HG02970 (cell line): ENCODE measurements at regions not wholly inside any gene's neighbourhood (a gene's known extent, or its start where the extent isn't known, plus 50 kb on each side); places are given as distances from the start of the nearest gene placed in this dataset.
"Not testable (repeated sequence)": the region's sequence is repeated elsewhere in the genome, so short reads cannot be mapped to it uniquely, and the experiment has no call there.

Experiments
- ATAC-seq: cut with Tn5 transposase; IDR thresholded peaks from one replicate; pipeline ENCODE4 v1.9.1; 2021; ENCODE audit warnings: mild to moderate bottlenecking, moderate library complexity, moderate number of reproducible peaks; ENCODE audit not compliant: unreplicated experiment, low FRiP score

- not testable (repeated sequence) for ATAC-seq
Observed at GRCh38 chr6:86872810-86873209, 64.5 kb upstream of the HTR1E start.

- no peak for ATAC-seq
Observed at GRCh38 chr6:86871681-86872080, 65.6 kb upstream of the HTR1E start.

DNA sequence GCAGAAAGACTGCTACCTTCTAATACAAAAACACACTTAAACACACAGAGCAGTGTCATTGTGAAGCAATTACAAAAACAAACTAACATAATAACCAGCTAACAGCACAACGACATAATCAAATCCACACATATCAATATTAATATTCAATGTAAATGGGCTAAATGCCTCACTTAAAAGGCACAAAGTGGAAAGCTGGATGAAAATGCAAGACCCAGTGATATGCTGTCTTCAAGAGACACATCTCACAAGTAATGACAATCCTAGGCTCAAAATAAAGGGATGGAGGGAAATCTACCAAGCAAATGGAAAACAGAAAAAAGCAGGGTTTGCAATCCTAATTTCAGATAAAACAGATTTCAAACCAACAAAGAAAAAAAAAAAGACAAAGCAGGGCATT is 67.8 kb upstream of the HTR1E start:
- no peak for ATAC-seq

DNA sequence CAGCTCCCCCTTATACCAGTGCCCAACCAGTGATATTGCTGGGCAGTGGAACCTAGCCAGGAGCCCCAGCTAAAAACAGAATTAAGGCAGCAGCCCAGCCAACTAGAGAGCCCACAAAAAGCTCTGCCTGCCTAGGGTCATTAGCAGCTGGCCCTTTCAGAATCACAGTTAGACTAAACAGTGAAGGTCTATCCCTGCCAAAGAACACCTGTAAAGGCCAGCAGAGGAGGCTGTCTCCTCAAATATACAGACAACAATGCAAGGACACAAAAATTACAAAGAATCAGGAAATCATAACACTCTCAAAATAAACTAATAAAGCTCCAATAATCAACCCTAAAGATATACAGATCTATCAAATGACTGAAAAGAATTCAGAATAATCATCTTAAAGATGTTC is 77.8 kb upstream of the HTR1E start:
- ATAC-seq, result no peak

GRCh38 chr6:86858970-86859369 is 78.4 kb upstream of the HTR1E start:
- ATAC-seq, result no peak

DNA sequence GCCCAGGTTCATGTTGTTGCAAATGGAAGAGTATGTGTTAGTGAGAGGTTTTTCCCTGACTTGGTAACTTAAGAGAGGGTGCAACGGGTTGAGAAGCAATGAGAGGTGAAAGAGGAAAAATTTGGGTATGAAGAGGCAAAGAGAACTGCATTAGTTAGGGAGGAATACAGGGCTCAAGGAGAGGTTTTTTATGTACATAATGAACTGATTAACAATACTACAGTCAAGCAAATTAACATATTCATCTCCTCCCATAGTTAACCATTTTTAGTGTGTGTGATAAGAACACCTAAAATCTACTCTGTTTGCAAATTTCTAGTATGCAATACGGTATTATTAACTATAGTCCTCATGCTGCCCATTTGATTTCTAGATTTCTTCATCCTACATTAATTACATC is 79.5 kb upstream of the HTR1E start:
- no peak for ATAC-seq

- ATAC-seq, result no peak
Observed at GRCh38 chr6:86856937-86857563, 80.3 kb upstream of the HTR1E start.

- ATAC-seq, result no peak
Observed at GRCh38 chr6:86856379-86856778, 80.9 kb upstream of the HTR1E start.

DNA sequence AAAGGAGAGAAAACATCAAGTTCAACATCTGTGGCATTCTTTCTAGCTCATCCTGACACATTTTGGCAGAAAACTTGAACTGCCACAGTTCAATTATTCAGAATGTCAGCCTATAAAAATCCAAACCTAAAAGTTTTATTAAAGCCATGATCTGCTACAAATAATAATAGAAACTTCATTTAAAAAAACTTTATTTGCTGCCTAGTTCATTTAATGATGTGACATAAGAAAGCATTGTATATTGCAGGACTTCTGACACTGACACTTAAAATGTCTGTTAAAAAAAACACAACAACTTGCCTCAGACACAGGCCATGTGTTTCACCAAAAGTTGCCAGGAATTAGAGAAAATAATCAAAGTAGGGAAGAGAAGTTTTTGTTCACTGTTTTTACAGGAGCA is 88.3 kb upstream of the HTR1E start:
- ATAC-seq, result no peak

- no peak for ATAC-seq
Observed at GRCh38 chr6:86832686-86833085, 104.6 kb upstream of the HTR1E start.

DNA sequence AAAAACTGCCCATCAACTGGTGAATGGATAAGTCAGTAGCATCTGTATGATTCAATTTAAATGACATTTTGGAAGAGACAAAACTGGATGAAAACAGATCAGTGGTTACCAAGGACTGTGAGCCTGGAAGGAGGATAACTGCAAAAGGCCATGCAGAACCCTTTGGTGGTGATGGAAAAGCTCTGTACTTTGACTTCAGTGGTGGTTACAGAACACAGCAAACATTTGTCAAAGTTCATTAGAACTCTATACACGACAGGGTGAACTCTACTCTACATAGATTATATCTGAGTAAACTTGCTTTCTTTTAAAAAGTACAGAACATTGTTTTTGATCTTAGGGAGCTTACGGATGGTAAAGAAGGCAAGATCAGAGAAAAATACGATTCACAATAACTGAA is 111.9 kb upstream of the HTR1E start:
- no peak for ATAC-seq

DNA sequence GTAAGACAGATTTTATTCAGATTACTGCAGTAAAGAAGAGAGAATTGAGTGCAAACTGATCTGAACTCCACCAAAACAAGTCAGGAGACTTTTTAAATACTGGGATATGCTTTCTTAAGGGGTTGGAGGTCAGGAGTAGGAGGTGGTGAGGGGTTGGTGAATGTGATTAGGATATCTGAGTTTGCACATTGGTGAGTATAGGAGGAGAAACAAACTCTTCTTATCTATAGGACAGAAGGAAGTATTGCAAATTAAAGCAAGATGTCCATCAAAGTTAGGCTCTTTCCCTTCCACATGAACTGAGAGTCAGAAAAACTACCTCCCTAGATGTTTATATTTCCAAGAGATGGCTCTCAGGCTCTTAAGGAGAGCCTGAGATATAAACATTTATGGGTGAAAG is 114.6 kb upstream of the HTR1E start:
- ATAC-seq, result no peak

DNA sequence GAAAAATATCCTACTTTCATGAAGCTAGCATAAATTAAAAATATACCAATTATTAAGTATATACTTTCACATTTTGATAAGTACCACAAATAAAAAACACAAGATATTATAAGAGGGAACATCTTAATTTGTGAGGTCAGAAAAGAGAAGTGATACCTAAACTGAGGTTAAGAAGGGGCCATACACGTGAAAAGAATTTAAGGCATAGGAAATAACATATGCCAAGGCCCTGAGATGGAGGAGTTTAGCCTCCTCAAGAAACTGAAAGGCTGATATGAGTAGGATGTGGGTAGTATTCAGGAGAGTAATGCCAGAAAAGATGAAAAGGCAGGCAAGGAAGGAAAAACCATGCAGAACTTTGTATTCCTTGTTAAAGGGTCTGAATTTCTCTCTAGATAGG is 116.6 kb upstream of the HTR1E start:
- ATAC-seq, result no peak

DNA sequence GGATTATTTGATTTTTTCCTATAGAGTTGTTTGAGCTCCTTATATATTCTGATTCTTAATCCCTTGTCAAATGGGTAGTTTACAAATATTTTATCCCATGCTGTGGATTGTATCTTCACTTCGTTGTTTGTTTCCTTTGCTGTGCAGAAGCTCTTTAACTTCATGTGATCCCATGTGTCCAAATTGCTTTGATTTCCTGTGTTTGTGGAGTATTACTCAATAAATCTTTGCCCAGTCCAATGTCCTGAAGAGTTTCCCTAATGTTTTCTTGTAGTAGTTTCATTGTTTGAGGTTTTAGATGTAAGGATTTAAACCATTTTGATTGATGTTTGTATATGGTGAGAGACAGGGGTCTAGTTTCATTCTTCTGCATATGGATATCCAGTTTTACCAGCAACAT is 143.7 kb upstream of the HTR1E start:
- ATAC-seq, result no peak

DNA sequence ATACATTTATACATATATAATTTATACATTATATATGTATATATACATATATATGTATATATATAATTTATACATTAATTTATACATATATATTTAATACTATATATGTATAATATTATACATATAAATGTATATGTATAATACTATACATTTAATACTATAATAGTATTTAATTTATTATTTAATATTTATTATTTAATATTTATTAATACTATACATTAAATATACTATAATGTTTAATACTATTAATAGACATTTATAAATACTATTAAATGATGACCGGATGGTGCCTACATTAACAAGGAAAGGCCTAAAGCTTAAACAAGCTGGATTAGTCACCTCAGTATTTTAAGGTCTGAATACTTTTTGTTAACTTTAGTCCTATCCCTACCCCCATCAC is 145.9 kb upstream of the HTR1E start:
- ATAC-seq, result no peak

- ATAC-seq, result no peak
Observed at GRCh38 chr6:86789779-86790411, 147.4 kb upstream of the HTR1E start.

DNA sequence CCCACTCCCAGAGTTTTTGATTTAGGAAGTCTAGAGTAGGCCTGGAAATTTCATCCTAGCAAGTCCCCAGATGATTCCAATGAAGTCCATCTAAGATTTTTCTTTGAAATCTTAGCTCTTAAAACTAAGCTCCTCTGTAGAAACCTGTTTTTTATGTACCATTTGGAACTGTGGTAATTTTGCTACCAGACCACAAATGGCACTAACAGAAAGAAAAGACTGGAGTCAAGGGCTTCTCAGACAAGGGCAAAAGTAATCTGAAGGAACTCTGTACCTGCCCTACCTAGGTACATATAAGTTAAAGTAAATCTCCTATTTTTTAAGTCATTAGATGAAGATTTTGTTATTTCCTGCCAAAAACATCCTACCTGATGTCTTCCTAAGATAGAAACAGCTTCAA is 155.0 kb upstream of the HTR1E start:
- ATAC-seq, result no peak

DNA sequence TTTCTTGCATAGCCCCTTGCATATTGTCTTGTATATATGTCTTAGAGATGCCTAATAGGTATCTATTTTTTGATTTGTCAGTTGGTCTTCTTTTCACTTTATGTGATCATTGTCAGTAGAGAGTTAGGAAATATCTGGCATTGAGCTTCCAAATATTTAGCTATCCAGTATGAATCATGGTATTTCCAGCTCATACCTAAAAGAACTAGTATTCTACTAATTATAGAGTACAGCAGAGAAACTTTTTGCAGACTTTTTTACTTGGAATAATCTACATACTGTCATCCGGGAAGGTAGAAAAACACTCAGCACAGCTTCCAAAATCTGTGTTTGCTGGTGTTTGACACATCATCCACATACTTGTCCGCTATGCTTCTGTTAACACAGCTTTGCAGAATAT is 156.4 kb upstream of the HTR1E start:
- ATAC-seq, result no peak

- no peak for ATAC-seq
Observed at GRCh38 chr6:86775893-86776292, 161.4 kb upstream of the HTR1E start.

DNA sequence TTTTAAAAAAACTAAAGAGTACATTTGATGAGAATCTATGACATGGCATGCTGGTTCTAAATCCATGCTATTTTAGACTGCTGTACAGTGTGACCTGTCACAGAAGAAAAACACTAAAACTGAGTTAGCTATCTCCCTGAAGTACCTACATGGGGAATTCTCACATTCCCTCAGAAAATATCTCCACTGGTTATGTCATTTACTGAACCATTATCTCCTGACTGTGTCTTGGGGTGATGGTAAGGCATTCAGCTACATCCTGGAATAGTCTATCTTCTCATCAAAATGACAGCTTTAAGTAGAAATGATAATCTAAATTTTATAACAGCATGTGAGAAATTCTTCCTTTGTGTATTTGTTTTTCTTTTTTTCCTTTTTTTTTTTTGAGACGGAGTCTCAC is 172.1 kb upstream of the HTR1E start:
- no peak for ATAC-seq

DNA sequence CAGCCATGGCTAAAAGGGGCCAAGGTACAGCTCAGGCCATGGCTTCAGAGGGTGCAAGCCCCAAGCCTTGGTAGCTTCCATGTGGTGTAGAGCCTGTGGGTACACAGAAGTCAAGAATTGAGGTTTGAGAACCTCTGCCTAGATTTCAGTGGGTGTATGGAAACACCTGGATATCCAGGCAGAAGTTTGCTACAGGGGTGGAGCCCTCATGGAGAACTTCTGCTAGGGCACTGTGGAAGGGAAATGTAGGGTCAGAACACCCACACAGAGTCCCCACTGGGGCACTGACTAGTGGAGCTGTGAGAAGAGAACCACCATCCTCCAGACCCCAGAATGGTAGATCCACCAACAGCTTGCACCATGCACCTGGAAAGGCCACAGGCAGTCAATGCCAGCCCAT is 177.4 kb upstream of the HTR1E start:
- ATAC-seq, result not testable (repeated sequence)

DNA sequence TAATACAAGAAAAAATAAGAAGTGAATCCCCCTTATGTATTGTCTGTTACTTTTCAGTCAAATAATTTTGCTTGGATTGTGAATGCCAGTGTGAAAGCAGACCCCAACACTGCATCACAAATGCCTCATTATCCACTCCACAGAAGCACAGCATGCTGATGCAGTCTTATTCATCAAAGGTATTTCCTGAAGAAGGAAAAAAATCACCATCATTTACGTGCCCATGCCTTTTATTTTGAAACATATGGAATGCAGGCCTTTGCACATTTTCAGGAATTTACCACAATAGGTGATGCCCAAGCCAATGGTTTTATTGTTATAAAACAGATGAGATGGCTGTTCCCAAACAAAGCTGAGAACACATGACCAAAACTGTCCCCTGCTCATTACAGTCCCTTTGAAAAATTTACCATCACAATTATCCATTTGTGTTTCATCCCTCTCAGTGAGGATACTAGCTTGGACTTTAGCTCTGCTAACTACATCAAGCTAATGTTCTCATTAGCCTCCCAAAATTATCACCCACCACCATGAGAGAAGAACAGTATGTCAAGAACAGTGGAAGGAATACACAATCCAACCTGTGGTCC is 180.6 kb upstream of the HTR1E start:
- no peak for ATAC-seq
